Muscle of arm (tissue), 1 donor: ENCODE measurements at regions not wholly inside any gene's neighbourhood (a gene's known extent, or its start where the extent isn't known, plus 50 kb on each side); places are given as distances from the start of the nearest gene placed in this dataset.
A peak's percentile ranks its signal among the peaks of the same experiment; 100 is the strongest.

ENCODE experiments used
- DNase-seq: peaks from one replicate; pipeline ENCODE4 v3.0.0-alpha.2; 2013

GRCh38 chr16:86682219-86682904 lies 104.0 kb downstream of the FOXL1 start:
- no peak for DNase-seq

GRCh38 chr16:86683441-86684194 lies 105.3 kb downstream of the FOXL1 start:
- no peak for DNase-seq

DNA sequence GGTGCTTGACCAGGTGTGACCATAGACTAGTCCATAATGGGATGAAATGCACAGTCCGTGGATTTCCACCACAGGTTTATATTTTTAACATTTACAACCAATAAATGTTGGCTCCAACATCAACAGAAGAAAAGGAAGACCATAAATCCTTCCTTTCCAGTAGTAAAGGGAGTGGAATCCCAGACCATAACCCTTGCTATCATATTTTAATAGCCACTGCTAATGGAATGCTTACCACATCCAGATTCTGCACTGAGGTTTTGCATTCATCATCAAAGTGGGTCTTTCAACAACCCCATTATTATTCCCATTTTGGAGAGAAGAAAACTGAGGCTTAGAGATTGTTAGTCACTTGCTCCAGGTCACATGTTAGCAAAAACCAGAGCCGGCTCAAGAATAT lies 106.7 kb downstream of the FOXL1 start:
- no peak for DNase-seq

- DNase-seq, result no peak
These were observed 112.6 kb downstream of the FOXL1 start for GRCh38 chr16:86690970-86691369.

DNA sequence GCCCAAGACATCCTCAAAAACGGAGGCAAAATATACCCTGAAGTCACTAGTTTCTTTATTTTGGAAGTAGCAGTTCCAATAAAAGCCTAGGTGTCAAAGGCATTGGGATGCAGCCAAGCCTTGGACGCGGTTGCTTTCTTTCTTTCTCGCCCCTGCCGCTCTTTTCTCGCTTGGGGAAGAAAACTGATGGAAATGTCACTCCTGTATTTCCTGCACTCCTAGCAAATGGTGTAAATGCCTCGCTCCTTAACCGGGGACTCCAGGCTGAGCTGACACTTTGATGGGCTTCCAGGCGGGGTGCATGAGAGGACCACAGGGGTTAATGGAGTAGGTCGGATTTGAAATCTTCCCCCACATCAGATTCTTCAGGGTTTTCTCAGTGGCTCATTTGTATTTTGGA lies 114.1 kb downstream of the FOXL1 start:
- DNase-seq, result no peak

- DNase-seq, result no peak
These were observed 114.7 kb downstream of the FOXL1 start for GRCh38 chr16:86693033-86693432.

GRCh38 chr16:86697715-86698114 lies 119.4 kb downstream of the FOXL1 start:
- peak; percentile 10 for DNase-seq

- DNase-seq, result no peak
These were observed 121.9 kb downstream of the FOXL1 start for GRCh38 chr16:86700046-86700945.

DNA sequence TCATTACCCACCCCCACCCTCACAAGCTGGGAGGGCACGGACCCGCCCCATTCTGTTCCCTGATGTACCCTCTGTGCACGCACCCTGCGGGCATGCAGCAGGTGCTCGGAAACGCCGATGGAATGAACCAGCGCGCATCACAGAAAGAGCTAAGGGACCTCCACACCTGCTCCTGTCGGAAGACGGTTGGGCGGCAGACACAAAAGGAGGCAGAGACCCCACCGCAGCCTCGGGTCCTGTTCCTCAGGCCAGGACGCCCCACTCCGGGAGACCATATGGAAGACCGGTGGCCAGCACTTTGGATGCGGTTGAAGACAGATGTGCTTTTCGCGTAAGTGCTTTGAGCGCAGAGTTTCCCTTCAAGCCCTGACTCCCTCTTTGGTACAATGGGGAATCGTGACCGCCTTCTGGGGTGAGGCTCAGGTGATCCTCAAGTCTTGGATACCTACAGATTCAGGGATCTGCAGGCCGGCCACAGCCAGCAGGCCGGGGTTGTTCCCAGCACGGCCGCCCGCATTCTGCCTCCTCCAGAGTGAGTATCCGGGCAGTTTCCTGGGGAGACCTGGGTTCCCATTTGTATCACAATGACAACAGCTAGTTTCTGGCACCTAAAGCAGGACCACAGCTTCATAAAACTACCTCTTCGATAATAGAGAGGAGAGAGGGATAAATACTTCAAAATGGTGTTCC lies 123.1 kb downstream of the FOXL1 start:
- DNase-seq, result no peak

DNA sequence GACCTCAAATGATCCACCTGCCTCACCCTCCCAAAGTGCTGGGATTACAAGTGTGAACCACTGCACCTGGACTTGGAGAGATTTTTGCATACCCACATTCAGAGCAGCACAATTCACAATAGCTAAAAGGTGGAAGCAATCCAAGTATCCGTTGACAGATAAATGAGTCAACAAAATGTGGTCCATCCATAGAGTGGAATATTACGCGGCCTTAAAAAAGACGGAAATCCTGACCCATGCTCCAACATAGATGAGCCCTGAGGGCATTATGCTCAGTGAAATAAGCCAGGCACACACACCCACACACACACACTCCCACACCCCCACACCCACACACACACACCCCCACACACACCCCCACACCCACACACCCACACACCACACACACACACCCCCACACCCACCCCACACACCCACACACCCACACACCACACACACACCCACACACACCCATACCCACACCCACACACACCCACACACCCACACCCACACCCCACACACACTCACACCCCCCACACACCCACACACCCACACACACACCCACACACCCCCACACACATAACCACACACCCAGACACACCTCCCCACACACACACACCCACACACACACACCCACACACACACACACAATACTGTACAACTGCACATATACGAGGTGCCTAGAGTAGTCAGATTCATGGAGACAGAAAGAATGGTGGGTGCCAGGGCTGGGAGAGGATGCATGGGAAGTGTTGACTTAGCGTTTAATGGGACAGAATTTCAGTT lies 124.7 kb downstream of the FOXL1 start:
- DNase-seq, result no peak

GRCh38 chr16:86704516-86704915 lies 126.2 kb downstream of the FOXL1 start:
- no peak for DNase-seq

DNA sequence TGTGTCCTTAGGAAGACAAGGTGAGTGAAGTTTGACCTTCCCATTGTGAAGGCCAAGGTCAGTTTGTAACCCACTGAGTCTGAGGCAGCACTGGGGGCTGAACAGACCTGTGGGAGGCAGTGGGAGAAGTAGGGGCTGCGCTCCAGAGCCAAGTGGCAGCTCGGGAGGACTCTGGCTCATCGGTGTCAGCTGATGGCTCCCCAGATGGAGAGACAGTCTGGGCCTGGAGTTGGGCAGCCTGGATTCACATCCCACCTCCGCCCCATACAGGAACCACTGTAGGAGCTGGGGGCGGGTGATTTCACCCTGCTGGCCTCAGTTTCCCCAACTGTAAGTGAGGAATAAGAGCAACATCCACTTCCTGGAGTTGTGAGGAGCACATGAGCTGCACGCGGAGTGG lies 128.4 kb downstream of the FOXL1 start:
- no peak for DNase-seq

DNA sequence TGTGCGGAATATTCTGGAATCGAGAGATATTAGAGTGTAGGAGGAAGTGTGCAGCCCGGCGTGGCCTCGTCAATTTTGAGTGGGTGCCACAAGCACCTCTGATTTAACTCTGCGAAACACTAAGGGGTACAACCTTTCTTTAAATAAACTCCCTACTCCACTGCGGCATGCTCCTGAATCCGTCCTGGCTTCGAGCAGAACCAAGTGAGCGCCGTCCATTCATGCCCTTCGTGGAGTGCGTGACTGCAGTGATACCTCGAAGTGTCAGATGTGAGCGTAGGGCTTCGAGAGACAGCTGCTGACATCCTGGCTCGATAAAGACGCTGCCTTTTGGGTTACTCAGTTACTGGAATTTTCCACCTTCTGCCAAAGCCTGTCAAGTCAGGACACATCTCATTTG lies 128.8 kb downstream of the FOXL1 start:
- DNase-seq, result no peak

DNA sequence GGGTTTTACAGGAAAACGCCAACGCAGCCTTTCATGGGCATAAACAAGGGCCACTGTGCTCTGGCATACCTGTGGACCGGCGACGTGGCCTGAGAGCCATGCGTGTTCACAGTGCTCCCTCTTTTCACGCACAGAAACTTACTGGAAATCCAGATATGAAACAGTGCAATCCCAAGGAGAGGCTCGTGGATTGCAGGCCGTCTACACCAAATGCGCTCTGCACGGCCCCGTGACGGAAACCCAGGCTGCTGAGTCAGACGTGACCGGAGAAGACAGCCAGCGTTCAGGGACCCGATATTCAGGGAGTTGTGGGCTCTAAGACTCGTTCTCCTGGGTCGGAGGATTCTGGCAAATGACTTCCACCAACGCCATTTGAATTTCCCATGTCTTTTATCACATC lies 129.2 kb downstream of the FOXL1 start:
- DNase-seq, result no peak

GRCh38 chr16:86708431-86708830 lies 130.1 kb downstream of the FOXL1 start:
- no peak for DNase-seq

- no peak for DNase-seq
These were observed 130.8 kb downstream of the FOXL1 start for GRCh38 chr16:86709103-86709502.

DNA sequence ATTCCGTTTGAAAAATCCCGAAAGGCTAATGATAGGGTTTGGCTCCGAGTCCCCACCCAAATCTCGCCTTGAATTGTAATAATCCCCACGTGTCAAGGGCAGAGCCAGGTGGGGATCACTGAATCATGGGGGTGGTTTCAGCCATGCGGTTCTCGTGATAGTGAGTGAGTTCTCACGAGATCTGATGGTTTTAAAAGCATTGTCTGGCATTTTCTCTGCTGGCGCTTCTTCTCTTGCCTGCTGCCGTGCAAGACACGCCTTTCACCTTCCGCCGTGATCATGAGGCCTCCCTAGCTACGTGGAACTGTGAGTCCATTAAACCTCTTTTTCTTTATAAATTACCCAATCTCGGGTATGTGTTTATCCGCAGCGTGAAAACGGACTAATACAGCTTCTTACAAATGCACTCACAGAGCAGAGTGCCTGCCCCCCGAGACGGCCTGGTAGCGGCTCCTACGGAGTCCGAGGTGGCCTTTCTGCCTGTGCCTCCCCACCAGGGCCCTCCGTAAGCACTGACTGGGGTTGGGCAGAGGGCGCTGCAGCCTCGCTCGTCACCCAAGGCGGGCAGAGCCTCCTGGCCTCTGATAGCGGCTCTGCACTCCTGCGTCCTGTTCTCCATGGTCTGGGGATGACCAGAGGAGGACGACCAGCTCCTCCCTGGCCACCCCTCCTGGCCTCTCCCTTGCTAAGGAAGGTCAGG lies 131.7 kb downstream of the FOXL1 start:
- DNase-seq, result no peak

DNA sequence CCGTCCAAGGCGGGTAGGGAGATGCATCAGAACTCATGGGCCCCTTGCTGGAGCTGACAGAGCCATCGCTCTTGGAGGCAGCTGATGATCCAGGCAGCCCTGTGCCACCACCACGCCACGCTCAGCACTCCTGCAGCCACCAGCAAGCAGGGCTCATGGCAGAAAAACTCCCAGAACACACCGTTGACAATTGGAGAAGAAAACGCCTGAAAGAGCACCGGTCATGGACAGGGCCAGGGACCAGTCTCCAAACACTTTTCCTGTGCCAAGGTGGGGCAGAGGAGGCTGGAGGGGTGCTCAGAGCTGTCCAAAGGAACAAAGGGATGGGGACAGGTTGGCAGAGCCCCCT lies 132.2 kb downstream of the FOXL1 start:
- no peak for DNase-seq

- no peak for DNase-seq
These were observed 134.0 kb downstream of the FOXL1 start for GRCh38 chr16:86712158-86713009.
